ENCODE measurements at regions not wholly inside any gene's neighbourhood (a gene's known extent, or its start where the extent isn't known, plus 50 kb on each side); places are given as distances from the start of the nearest gene placed in this dataset.

DNA sequence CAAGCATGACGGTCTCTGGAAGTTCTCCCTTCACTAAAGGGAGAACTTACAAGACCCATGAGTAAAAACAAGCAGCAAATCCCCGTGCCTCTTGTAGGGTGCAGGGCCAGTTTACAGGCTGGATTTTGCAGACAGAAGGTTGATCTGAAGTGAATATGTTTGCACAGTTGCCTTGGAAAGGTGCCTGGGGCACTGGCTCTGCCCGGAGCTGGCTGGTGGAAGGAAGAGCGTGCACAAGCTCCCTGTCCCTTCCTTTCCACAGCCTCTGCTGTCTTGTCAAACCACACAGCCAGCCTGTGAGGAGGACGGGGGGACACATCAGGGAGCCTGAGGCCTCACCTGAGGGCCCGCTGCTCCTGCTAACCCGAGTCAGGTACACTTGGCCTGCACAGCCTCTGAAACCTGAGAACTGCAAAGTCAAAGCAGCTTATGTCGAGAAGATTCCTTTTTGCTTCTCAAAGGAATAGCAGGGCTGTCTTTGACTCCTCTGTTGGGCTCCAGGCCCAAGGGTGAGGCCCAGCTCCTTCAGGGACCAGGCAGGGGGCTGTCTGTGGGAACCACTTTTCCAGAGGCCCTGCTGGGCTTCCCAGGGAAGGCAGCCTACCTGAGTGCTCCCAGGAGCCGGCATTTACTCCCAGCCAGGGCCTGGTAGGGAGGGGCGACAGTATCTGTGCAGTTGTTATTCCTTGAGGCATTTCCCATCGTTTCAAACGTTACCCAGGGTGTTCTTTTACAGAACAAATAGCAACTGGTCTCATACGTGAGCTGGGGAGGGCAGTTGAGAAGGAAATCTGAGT lies 251.5 kb downstream of the SIPA1L2 start:
- TF ChIP-seq, protein P1, sequence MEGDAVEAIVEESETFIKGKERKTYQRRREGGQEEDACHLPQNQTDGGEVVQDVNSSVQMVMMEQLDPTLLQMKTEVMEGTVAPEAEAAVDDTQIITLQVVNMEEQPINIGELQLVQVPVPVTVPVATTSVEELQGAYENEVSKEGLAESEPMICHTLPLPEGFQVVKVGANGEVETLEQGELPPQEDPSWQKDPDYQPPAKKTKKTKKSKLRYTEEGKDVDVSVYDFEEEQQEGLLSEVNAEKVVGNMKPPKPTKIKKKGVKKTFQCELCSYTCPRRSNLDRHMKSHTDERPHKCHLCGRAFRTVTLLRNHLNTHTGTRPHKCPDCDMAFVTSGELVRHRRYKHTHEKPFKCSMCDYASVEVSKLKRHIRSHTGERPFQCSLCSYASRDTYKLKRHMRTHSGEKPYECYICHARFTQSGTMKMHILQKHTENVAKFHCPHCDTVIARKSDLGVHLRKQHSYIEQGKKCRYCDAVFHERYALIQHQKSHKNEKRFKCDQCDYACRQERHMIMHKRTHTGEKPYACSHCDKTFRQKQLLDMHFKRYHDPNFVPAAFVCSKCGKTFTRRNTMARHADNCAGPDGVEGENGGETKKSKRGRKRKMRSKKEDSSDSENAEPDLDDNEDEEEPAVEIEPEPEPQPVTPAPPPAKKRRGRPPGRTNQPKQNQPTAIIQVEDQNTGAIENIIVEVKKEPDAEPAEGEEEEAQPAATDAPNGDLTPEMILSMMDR (IDR thresholded peaks at IDR 0.05; ENCODE audit: low read depth, low read length), result no peak
- no peaks in the 10 kb centered on the region for H3K27me3 ChIP-seq
- H3K36me3 ChIP-seq, result no peaks in the 10 kb centered on the region
- DNase-seq, result no peak
- H3K4me3 ChIP-seq (ENCODE audit: low read depth, low read length), result no peak overlapping the region
- H3K4me1 ChIP-seq, result no peaks in the 10 kb centered on the region
- H3K9me3 ChIP-seq, result no peaks in the 10 kb centered on the region

DNA sequence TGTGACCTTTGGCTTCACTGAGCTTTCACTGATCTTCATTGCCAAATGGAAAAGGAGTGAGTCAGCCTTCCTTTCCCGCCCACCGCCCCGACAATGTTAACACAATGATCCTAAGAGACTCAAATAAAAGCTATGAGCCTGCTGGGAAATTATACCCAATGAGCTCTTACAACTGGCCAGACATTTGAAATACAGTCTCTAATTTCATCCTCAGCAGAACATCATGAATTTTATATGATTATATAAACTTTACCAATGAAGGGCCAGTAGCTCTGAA lies 252.5 kb downstream of the SIPA1L2 start:
- Histone ChIP-seq H3K27me3 (no peaks in the 10 kb centered on the region), H3K4me1 (no peaks in the 10 kb centered on the region), H3K4me3 (ENCODE audit: low read depth, low read length) (no peak overlapping the region), H3K36me3 (no peaks in the 10 kb centered on the region), H3K9me3 (no peaks in the 10 kb centered on the region)
- TF ChIP-seq, protein P1 (IDR thresholded peaks at IDR 0.05; ENCODE audit: low read depth, low read length), result no peak
- DNase-seq, result no peak

DNA sequence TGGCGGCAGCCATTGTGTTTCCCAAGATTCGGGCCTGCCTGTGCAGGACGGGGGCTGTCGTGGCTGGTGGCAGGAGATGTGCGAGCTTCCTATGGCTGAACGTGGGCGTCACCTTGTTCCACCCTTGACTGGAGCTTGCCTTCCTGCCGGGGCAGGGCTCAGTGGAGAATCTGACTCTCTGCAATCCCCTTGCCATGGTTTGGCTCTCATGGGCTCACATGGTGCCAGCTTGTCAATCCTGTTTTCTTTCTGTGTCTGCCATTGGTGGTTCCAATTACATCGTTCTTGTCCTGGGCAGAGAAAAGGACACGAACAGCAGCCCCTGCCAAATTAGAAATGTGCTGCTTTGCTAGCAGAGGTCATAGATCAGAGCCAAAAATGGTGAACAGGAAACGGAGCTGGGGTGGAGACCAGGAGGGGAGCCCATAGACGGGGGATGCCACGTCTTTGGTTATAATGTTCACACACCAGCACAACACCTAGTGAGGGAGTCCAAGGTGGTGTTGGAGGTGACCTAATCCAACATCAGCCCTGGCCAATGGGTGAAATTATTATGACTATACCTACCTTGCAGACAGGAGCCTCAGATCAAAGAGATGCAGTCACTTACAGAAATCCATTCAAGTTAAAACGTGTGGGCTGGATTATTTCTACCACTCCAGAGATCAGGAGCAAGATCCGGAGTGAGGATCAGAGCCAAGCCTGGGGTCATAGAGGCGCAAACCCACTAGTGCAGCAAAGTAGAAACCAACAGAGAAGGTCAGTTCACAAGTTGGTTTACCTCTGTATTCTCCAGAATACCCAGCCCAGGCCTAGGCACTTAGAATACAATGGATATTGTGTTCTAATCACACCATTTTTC lies 253.1 kb downstream of the SIPA1L2 start:
- H3K4me1 ChIP-seq, result no peaks in the 10 kb centered on the region
- DNase-seq, result no peak
- TF ChIP-seq, protein P1 (IDR thresholded peaks at IDR 0.05; ENCODE audit: low read depth, low read length), result no peak
- no peaks in the 10 kb centered on the region for H3K36me3 ChIP-seq
- H3K27me3 ChIP-seq, result no peaks in the 10 kb centered on the region
- H3K9me3 ChIP-seq, result no peaks in the 10 kb centered on the region
- H3K4me3 ChIP-seq (ENCODE audit: low read depth, low read length), result no peak overlapping the region

DNA sequence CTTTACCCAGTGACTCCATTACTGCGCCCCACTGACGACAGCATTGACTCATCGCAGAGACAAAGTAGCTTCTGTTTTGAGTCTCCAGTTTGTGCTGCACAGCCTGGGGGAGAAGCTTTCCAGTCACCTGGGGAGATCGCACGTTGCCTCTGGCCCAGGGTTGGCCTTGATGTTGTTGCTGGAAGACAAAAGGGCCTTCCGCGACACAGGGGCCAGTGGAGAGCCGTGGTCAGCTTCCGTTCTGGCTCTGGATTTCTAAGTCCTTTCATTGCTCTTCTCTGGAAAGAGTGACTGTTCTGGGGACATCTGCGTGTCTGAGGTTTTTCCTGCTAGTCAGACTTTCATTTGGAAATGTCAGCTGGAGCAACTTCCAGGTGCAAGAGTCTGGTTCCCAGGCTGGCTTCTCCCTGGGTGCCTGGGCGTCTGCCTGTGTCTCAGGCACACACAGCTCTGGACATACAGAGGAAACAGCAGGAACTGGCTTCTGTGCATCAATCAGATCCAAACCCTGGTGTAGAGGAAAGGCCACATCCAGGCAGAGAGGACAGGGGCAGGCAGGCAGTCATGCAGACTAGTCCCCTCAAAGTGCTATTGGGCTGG lies 257.0 kb downstream of the SIPA1L2 start:
- no peaks in the 10 kb centered on the region for H3K4me1 ChIP-seq
- DNase-seq, result no peak
- H3K4me3 ChIP-seq (ENCODE audit: low read depth, low read length), result no peak overlapping the region
- H3K9me3 ChIP-seq, result no peaks in the 10 kb centered on the region
- H3K36me3 ChIP-seq, result no peaks in the 10 kb centered on the region
- no peaks in the 10 kb centered on the region for H3K27me3 ChIP-seq
- TF ChIP-seq, protein P1 (IDR thresholded peaks at IDR 0.05; ENCODE audit: low read depth, low read length), result no peak

DNA sequence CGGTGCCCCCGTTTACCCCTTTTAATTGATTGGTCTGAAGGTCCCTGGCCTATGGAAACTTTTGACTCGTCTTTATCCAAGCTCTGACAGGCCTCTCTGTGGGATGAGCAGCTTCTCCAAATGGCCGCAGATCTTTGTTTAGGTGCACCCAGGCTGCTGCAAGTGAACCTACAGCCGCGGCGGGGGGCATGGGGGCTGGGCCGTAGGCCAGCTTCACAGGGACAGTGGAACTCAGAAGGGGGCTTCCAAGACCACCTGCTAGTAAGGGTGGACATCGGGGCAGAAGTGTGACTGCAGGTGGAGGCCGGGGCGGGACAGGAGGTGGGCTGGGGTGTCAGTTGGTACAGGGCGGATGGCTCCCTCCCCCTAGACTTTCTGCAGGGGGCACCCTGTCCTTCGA lies 257.5 kb downstream of the SIPA1L2 start:
- no peak for DNase-seq
- Histone ChIP-seq H3K9me3 (no peaks in the 10 kb centered on the region), H3K4me1 (0 out of 2 replicates have a peak, but pooled peaks cover under 1% of the 10 kb centered on the region), H3K27me3 (no peaks in the 10 kb centered on the region), H3K36me3 (no peaks in the 10 kb centered on the region), H3K4me3 (ENCODE audit: low read depth, low read length) (no peak overlapping the region)
- TF ChIP-seq, protein P1 (IDR thresholded peaks at IDR 0.05; ENCODE audit: low read depth, low read length), result no peak
